ENCODE measurements at regions not wholly inside any gene's neighbourhood (a gene's known extent, or its start where the extent isn't known, plus 50 kb on each side); places are given as distances from the start of the nearest gene placed in this dataset.

- no peaks in the 10 kb centered on the region for H3K27me3 ChIP-seq (ENCODE audit: insufficient read depth, low read length)
- no peak overlapping the region for H3K27ac ChIP-seq (ENCODE audit: low read depth, low read length)
- DNase-seq (ENCODE audit: insufficient read length, low spot score, missing footprints) = peak; percentile 37
- no peak for TF ChIP-seq CTCF (IDR thresholded peaks at IDR 0.05; ENCODE audit: extremely low read depth, low read depth, low read length)
- no peaks in the 10 kb centered on the region for H3K9me3 ChIP-seq (ENCODE audit: low read depth, low read length)
- no peaks in the 10 kb centered on the region for H3K79me2 ChIP-seq (ENCODE audit: insufficient read depth, low read length)
- no peaks in the 10 kb centered on the region for H3K36me3 ChIP-seq (ENCODE audit: insufficient read depth, low read length)
- H4K20me1 ChIP-seq (ENCODE audit: insufficient read depth, low read length) = no peaks in the 10 kb centered on the region
- no peak overlapping the region for H3K4me2 ChIP-seq (ENCODE audit: insufficient read depth, low read length)
- H3K4me1 ChIP-seq (ENCODE audit: insufficient read depth, low read length) = no peaks in the 10 kb centered on the region
- no peak overlapping the region for H3K4me3 ChIP-seq (ENCODE audit: insufficient read depth, low read length)
- no peak overlapping the region for H2AFZ ChIP-seq (ENCODE audit: low read length)
Measured at GRCh38 chr1:71170925-71171324, 90.1 kb upstream of the ZRANB2 start.

- H3K79me2 ChIP-seq (ENCODE audit: insufficient read depth, low read length) = no peaks in the 10 kb centered on the region
- TF ChIP-seq CTCF (IDR thresholded peaks at IDR 0.05; ENCODE audit: extremely low read depth, low read depth, low read length) = no peak
- no peaks in the 10 kb centered on the region for H3K27me3 ChIP-seq (ENCODE audit: insufficient read depth, low read length)
- H2AFZ ChIP-seq (ENCODE audit: low read length) = no peak overlapping the region
- H3K27ac ChIP-seq (ENCODE audit: low read depth, low read length) = no peak overlapping the region
- H3K4me2 ChIP-seq (ENCODE audit: insufficient read depth, low read length) = no peak overlapping the region
- no peak for DNase-seq (ENCODE audit: insufficient read length, low spot score, missing footprints)
- no peaks in the 10 kb centered on the region for H4K20me1 ChIP-seq (ENCODE audit: insufficient read depth, low read length)
- H3K4me3 ChIP-seq (ENCODE audit: insufficient read depth, low read length) = no peak overlapping the region
- no peaks in the 10 kb centered on the region for H3K36me3 ChIP-seq (ENCODE audit: insufficient read depth, low read length)
- H3K4me1 ChIP-seq (ENCODE audit: insufficient read depth, low read length) = no peaks in the 10 kb centered on the region
- no peaks in the 10 kb centered on the region for H3K9me3 ChIP-seq (ENCODE audit: low read depth, low read length)
Measured at GRCh38 chr1:71167505-71167904, 86.7 kb upstream of the ZRANB2 start.

GRCh38 chr1:71166178-71167173 lies 85.6 kb upstream of the ZRANB2 start:
- H3K4me2 ChIP-seq (ENCODE audit: insufficient read depth, low read length) = no peak overlapping the region
- H4K20me1 ChIP-seq (ENCODE audit: insufficient read depth, low read length) = no peaks in the 10 kb centered on the region
- H3K4me3 ChIP-seq (ENCODE audit: insufficient read depth, low read length) = no peak overlapping the region
- no peaks in the 10 kb centered on the region for H3K79me2 ChIP-seq (ENCODE audit: insufficient read depth, low read length)
- no peak overlapping the region for H3K27ac ChIP-seq (ENCODE audit: low read depth, low read length)
- H3K4me1 ChIP-seq (ENCODE audit: insufficient read depth, low read length) = no peaks in the 10 kb centered on the region
- no peak for DNase-seq (ENCODE audit: insufficient read length, low spot score, missing footprints)
- H3K36me3 ChIP-seq (ENCODE audit: insufficient read depth, low read length) = no peaks in the 10 kb centered on the region
- no peak overlapping the region for H2AFZ ChIP-seq (ENCODE audit: low read length)
- H3K27me3 ChIP-seq (ENCODE audit: insufficient read depth, low read length) = no peaks in the 10 kb centered on the region
- H3K9me3 ChIP-seq (ENCODE audit: low read depth, low read length) = no peaks in the 10 kb centered on the region
- no peak for TF ChIP-seq CTCF (IDR thresholded peaks at IDR 0.05; ENCODE audit: extremely low read depth, low read depth, low read length)

- Histone ChIP-seq H3K27ac (ENCODE audit: low read depth, low read length) (no peak overlapping the region), H3K4me3 (ENCODE audit: insufficient read depth, low read length) (no peak overlapping the region), H3K4me1 (ENCODE audit: insufficient read depth, low read length) (no peaks in the 10 kb centered on the region), H2AFZ (ENCODE audit: low read length) (no peak overlapping the region), H3K36me3 (ENCODE audit: insufficient read depth, low read length) (no peaks in the 10 kb centered on the region), H3K27me3 (ENCODE audit: insufficient read depth, low read length) (no peaks in the 10 kb centered on the region), H3K4me2 (ENCODE audit: insufficient read depth, low read length) (no peak overlapping the region), H3K9me3 (ENCODE audit: low read depth, low read length) (no peaks in the 10 kb centered on the region), H4K20me1 (ENCODE audit: insufficient read depth, low read length) (no peaks in the 10 kb centered on the region), H3K79me2 (ENCODE audit: insufficient read depth, low read length) (no peaks in the 10 kb centered on the region)
- no peak for DNase-seq (ENCODE audit: insufficient read length, low spot score, missing footprints)
- no peak for TF ChIP-seq CTCF (IDR thresholded peaks at IDR 0.05; ENCODE audit: extremely low read depth, low read depth, low read length)
Measured at GRCh38 chr1:71157715-71158114, 76.9 kb upstream of the ZRANB2 start.
